Right lobe of liver (tissue), 6 donors: ENCODE measurements at regions not wholly inside any gene's neighbourhood (a gene's known extent, or its start where the extent isn't known, plus 50 kb on each side); places are given as distances from the start of the nearest gene placed in this dataset.

Source experiments
- ATAC-seq, 4 donors: fragments of 200-7000 bp; cut with Tn5 transposase; one replicate each; pipeline ENCODE4 v1.9.1; 2020; ENCODE audit warnings: mild to moderate bottlenecking in 4 of 4, moderate library complexity in 4 of 4
- DNase-seq, 3 donors: peaks; one replicate each; pipeline ENCODE4 v3.0.0-alpha.2; 2020
- H3K27ac ChIP-seq, 3 donors: fragments of 200-600 bp; one replicate each; pipeline ENCODE4 v1.8.0; 2022
- H3K27me3 ChIP-seq, 2 donors: fragments of 200-600 bp; one replicate each; pipeline ENCODE4 v1.8.0; 2022
- H3K36me3 ChIP-seq, 4 donors: fragments of 200-600 bp; sonication (generic) in 1 of 4; one replicate each; pipeline versions ENCODE4 v1.5.1 to v1.8.0; 2017 to 2022; ENCODE audit warnings: control low read depth in 1 of 4
- H3K4me1 ChIP-seq, 4 donors: fragments of 200-600 bp; sonication (generic) in 1 of 4; one replicate each; pipeline versions ENCODE4 v1.5.1 to v1.8.0; 2017 to 2022; ENCODE audit warnings: control low read depth in 1 of 4
- H3K4me3 ChIP-seq, 3 donors: fragments of 200-600 bp; one replicate each; pipeline ENCODE4 v1.8.0; 2022
- H3K9me3 ChIP-seq, 4 donors: fragments of 200-600 bp; sonication (generic) in 1 of 4; one replicate each; pipeline versions ENCODE4 v1.5.1 to v1.8.0; 2017 to 2022; ENCODE audit warnings: control low read depth in 1 of 4
- POLR2A ChIP-seq: fragments of 450-650 bp; IDR thresholded peaks from one replicate; pipeline ENCODE4 v1.6.1; 2017; ENCODE audit warnings: antibody characterized with exemption, mild to moderate bottlenecking
- WGBS: methylation state at CpG from one replicate; pipeline ENCODE4 v1.1.6; 2018; ENCODE audit warnings: low coverage, low lambda C conversion rate; ENCODE audit not compliant: insufficient coverage; ENCODE audit errors: missing lambda C conversion rate; 5-methylcytosine and 5-hydroxymethylcytosine counted together
- intact Hi-C, 2 donors: fragments of 100-400 bp; cut with DNase I; formaldehyde crosslinking; loops; one replicate each; pipeline versions ENCODE4 v1.11.2 to v1.14.1; 2022
- TF ChIP-seq, protein P1 (sequence below), 4 donors: fragments of 200-600 bp in 3 of 4; fragments of 450-650 bp in 1 of 4; IDR thresholded peaks; one replicate each; pipeline versions ENCODE4 v1.5.1 to v1.8.0; 2016 to 2022; ENCODE audit warnings: antibody characterized with exemption in 4 of 4, mild to moderate bottlenecking in 2 of 4
- donor health status: DM: no; HTN: yes; CAD: no.
- donor health status: DM: no; HTN: no; CAD: no.
- donor health status: DM: no; HTN: no; CAD: no.
- donor health status: DM: no; HTN: yes; CAD: no.
- donor health status: DM: no; HTN: yes; CAD: no.

DNA sequence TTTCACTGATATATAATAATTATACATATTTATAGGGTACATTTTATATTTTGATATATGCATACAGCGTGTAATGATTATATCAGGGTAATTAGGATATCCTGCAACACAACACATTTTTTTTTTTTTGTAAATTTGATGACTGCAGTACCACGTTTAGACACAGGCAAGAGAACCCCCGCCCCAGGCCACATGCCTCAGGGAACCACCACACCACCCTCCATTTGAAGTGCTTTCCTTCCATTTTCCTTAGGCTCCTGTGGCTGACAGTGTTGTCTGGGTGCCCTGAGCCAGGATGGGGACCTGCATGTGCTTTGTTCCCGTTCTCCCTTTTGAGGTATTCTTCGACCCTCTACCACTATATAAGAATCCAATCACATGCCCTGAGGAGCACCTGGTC is 161.6 kb upstream of the CTAGE1 start:
- Histone ChIP-seq H3K4me1 (peaks cover 0 to under 1% (median 0%) of the 10 kb centered on the region in 4 donors), H3K27ac (no peak overlapping the region), H3K9me3 (no peaks in the 10 kb centered on the region), H3K36me3 (no peaks in the 10 kb centered on the region), H3K4me3 (no peak overlapping the region), H3K27me3 (no peaks in the 10 kb centered on the region)
- 70% methylated on average over 3 of the region's 5 CpGs for WGBS
- intact Hi-C loops, result no loop called here
- TF ChIP-seq, protein P1, sequence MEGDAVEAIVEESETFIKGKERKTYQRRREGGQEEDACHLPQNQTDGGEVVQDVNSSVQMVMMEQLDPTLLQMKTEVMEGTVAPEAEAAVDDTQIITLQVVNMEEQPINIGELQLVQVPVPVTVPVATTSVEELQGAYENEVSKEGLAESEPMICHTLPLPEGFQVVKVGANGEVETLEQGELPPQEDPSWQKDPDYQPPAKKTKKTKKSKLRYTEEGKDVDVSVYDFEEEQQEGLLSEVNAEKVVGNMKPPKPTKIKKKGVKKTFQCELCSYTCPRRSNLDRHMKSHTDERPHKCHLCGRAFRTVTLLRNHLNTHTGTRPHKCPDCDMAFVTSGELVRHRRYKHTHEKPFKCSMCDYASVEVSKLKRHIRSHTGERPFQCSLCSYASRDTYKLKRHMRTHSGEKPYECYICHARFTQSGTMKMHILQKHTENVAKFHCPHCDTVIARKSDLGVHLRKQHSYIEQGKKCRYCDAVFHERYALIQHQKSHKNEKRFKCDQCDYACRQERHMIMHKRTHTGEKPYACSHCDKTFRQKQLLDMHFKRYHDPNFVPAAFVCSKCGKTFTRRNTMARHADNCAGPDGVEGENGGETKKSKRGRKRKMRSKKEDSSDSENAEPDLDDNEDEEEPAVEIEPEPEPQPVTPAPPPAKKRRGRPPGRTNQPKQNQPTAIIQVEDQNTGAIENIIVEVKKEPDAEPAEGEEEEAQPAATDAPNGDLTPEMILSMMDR (IDR thresholded peaks at IDR 0.05), result no peak
- TF ChIP-seq POLR2A, result no peak
- DNase-seq (no peak), ATAC-seq (no peak)

DNA sequence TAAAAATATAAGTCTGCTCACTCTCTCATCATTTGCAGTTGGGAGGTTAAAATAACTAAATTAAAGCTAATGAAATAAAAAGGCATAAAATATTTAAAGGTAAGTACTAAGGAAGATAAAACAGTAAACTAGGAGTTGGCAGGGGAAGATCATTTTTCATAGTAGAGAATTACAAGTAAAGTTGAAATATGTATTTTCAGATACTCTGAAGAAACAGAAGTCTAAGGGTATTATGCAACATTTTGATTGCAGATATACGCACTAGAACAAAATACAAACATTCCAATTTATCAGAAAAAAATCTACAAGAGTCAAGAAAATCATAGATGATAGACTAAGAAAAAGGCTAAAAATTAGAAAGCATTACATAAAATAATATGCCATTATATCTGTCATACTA is 167.6 kb upstream of the CTAGE1 start:
- H3K9me3 ChIP-seq, result no peaks in the 10 kb centered on the region
- ATAC-seq (peak in 1 of 4 donors; percentile 6), DNase-seq (no peak)
- H3K27me3 ChIP-seq, result no peaks in the 10 kb centered on the region
- intact Hi-C loops, result no loop called here
- H3K36me3 ChIP-seq, result no peaks in the 10 kb centered on the region
- H3K27ac ChIP-seq, result peak overlapping the region in 2 of 3 donors; percentile 48 to 63
- H3K4me1 ChIP-seq, result peaks cover 0 to 21% (median 0%) of the 10 kb centered on the region in 4 donors
- TF ChIP-seq, protein P1 (IDR thresholded peaks at IDR 0.05), result no peak
- TF ChIP-seq POLR2A, result no peak
- no peak overlapping the region for H3K4me3 ChIP-seq
- 28% methylated on average over 1 of the region's 1 CpG for WGBS

DNA sequence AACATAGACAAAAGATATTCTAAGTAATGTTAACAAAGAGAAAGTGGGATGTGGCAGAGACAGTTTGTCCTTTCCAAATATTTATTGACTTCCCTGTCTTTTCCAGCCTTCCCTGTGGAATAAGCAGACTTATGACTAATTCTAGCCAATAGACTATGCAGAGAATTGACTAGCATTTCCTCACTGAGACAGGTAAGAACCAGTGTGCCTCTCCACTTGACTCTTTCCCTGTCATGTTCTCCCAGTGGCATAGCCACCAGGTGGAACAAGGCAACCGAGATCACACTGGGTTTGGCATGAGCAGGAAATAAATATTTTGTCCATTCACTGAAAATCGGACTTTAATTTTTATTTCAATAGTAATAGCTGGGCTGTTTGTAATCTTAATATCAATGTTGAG is 168.1 kb upstream of the CTAGE1 start:
- 26% methylated on average over 2 of the region's 2 CpGs for WGBS
- peak; percentile 58 to 83 (median 69) for ATAC-seq
- no peak for TF ChIP-seq POLR2A
- TF ChIP-seq, protein P1 (IDR thresholded peaks at IDR 0.05), result peak in 2 of 4 donors; percentile 22 to 23

DNA sequence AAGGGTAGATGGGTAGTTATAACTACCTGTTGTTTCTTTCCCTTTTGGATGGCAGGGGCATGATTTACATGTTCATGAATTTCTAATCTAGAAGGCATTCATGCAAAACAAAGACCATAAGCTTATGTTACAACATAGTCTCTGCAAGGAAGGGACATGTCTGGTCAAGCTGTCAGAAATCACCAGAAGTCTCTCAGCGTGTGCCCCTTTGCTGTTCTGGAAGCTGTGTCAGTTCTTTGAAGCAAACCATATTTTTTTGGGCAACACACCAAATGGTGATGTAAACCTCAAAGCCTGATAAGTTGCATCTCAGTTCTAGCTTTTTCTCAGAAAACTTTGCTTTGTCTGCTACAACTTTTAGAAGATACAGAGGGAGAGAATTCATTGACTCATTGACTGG is 173.5 kb upstream of the CTAGE1 start:
- Histone ChIP-seq H3K27me3 (no peaks in the 10 kb centered on the region), H3K36me3 (no peaks in the 10 kb centered on the region), H3K9me3 (no peaks in the 10 kb centered on the region), H3K4me1 (peaks cover 0 to 6% (median 0%) of the 10 kb centered on the region in 4 donors), H3K27ac (no peak overlapping the region), H3K4me3 (no peak overlapping the region)
- TF ChIP-seq, protein P1 (IDR thresholded peaks at IDR 0.05), result no peak
- TF ChIP-seq POLR2A, result no peak
- 70% methylated on average over 1 of the region's 1 CpG for WGBS
- ATAC-seq (no peak), DNase-seq (no peak)
- intact Hi-C loops, result no loop called here

More for the DNA sequence above, 168.1 kb upstream of the CTAGE1 start:
- Histone ChIP-seq H3K4me3 (no peak overlapping the region), H3K27ac (peak overlapping the region in 2 of 3 donors; percentile 48 to 63), H3K9me3 (no peaks in the 10 kb centered on the region), H3K27me3 (no peaks in the 10 kb centered on the region), H3K36me3 (no peaks in the 10 kb centered on the region), H3K4me1 (peaks cover 0 to 21% (median 0%) of the 10 kb centered on the region in 4 donors)
- intact Hi-C loops, result no loop called here
- DNase-seq, result no peak
